ENCODE measurements at regions not wholly inside any gene's neighbourhood (a gene's known extent, or its start where the extent isn't known, plus 50 kb on each side); places are given as distances from the start of the nearest gene placed in this dataset.

DNA sequence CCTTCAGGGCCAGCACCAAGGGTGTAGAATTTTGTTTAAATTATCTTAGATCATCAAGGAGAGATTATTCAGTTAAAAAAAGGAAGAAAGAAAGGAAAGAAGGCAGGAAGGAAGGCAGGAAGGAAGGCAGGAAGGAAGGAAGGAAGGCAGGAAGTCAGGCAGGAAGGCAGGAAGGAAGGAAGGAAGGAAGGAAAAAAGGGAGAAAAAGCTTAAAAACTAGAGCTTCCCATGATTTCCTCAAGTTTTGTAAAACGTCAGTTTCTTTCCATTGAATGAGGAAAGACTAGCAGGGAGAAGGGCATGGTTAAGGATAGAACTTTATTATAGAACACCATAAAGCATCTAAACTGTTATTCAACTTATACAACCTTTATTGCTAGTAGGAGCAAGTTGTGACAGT lies 2672.0 kb upstream of the PCDH20 start:
- TF ChIP-seq, protein P1, sequence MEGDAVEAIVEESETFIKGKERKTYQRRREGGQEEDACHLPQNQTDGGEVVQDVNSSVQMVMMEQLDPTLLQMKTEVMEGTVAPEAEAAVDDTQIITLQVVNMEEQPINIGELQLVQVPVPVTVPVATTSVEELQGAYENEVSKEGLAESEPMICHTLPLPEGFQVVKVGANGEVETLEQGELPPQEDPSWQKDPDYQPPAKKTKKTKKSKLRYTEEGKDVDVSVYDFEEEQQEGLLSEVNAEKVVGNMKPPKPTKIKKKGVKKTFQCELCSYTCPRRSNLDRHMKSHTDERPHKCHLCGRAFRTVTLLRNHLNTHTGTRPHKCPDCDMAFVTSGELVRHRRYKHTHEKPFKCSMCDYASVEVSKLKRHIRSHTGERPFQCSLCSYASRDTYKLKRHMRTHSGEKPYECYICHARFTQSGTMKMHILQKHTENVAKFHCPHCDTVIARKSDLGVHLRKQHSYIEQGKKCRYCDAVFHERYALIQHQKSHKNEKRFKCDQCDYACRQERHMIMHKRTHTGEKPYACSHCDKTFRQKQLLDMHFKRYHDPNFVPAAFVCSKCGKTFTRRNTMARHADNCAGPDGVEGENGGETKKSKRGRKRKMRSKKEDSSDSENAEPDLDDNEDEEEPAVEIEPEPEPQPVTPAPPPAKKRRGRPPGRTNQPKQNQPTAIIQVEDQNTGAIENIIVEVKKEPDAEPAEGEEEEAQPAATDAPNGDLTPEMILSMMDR (IDR thresholded peaks at IDR 0.05): no peak
- TF ChIP-seq POLR2A (IDR thresholded peaks at IDR 0.05) (no peak), EP300 (IDR thresholded peaks at IDR 0.05) (no peak)
